ENCODE measurements at regions not wholly inside any gene's neighbourhood (a gene's known extent, or its start where the extent isn't known, plus 50 kb on each side); places are given as distances from the start of the nearest gene placed in this dataset.

- no peak for DNase-seq
Measured at GRCh38 chr15:87225436-87225835, 1031.1 kb downstream of the NTRK3 start.

- DNase-seq = peak; percentile 52
Measured at GRCh38 chr15:87224404-87224803, 1032.1 kb downstream of the NTRK3 start.

DNA sequence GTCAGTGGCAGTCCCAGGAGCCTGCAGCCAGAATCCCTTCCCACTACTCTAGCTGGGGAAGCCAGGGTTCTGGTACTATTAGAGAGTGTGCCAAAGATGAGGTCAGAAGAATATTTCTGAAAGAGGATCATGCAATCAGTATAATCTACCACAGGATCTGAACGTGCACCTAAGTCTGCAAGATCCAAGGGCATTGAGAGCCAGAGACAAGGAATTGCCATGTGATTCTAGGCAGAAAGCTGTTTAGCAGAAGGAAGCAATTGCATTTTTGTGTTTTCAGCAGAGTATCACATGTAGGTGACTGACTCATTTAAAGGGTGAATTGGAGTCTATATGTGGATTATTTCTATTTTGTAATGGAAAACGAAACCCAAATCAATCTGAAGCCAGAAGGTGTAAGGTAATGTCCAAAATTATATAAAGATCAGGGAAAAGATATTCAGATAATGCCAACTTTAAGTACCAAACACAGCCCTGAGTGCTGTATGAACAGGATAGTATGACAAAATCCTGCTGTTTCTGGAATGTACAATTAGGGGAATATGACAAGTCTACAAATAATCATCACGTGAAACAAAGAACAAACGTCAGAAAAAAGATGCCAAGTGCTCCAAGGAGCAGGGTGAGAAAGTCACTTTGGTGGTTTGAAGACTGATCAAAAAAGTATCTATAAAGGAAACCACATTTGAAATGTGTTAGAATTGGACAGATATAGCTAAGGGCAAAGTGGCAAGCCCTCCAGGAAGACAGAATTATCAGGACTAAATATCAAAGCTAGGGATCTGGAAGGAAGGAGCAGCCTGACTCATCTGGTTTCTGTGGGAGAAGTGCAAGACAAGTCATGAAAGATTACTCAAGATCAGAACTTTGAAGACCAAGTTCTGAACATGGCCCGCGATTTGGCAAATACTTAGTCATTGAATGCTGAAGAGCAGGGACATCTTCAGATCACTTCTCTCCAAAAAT is 1036.6 kb downstream of the NTRK3 start:
- peak; percentile 32 for DNase-seq

GRCh38 chr15:87215100-87215499 is 1041.4 kb downstream of the NTRK3 start:
- no peak for DNase-seq

DNA sequence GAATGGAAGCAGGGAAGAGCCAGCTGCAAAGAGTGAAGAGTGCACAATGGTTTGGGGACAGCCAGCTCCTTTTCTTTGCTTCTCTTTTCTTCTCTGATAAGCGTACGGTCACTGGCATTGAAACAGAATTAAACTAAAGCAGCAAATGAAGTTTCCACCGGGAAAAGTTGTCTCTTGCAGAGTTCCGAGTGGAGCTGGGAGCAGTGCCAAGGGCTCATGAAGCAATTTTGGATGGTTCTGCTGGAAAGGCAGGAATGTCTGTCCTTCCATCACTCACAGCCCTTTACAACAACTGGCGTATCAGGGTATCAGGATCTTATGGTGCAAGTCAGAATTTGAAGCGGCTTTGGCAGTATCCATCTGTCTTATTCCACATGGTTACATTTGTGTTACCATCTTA is 1042.9 kb downstream of the NTRK3 start:
- no peak for DNase-seq

GRCh38 chr15:87212041-87212440 is 1044.5 kb downstream of the NTRK3 start:
- DNase-seq = no peak

- DNase-seq = no peak
Measured at GRCh38 chr15:87211547-87211946, 1045.0 kb downstream of the NTRK3 start.

GRCh38 chr15:87209891-87210689 is 1046.4 kb downstream of the NTRK3 start:
- no peak for DNase-seq

DNA sequence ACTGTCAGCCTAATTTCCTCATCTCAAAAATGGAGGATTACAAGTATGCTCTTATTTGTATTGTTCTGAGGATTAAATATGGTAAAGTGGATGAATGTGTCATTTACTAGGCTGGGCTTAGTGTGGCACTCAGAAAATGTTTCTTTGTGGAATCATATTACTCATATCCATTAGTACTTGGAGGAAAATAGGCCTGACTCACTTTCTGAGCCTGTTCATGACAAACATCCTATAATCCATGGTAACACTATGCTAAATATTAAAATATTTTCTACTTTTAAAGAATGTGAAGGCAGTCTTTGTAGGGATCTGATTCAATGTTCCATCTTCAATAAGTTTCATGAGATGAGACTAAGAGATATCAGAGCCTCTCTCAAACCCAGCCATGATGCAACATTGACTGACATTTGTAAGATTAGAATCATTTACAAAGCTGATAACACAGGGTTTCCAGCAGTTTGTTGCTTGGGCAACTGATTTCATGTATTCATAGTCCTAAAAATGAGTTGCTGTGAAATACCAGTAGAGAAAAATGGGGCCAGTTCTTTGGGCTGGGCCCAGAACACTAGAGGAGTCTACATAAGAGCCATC is 1048.5 kb downstream of the NTRK3 start:
- DNase-seq = peak; percentile 85

DNA sequence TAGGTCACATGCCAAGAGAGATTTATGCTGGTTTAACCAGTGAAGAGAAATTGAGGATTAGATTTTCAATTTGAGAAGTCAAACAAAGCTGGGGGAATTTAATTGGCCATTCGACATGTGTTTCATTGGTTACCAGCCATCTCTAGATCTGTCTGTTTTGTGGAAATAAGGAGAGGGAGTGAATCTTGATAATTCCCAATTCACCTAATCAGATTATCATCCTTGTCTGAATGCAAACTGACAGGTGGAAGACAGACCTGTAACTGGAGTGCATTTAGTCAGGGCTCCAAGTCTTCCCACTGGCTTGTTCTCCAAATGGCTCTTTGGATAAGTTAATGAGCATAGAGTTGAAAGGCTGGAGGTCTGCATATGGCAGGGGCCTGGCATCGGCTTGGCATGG is 1049.3 kb downstream of the NTRK3 start:
- DNase-seq = no peak

DNA sequence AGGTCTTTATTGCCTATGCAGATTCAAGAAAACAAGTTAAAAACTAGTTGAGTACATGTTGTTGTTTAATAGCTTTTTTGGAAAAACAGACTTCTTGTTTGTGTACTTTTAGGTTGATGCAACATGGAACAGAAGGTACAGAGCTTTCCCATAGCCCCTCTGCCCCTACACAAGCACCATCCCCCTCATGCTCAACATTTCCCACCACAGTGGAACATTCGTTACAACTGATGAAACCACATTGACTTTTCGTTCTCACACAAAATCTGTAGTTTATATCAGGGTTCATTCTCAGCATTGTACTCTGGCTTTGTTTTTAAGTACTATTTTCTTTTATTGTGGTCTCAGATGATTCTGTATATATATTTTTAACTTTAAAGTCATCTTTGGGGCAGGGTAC is 1054.6 kb downstream of the NTRK3 start:
- no peak for DNase-seq

- DNase-seq = no peak
Measured at GRCh38 chr15:87200149-87200548, 1056.4 kb downstream of the NTRK3 start.

GRCh38 chr15:87197981-87198380 is 1058.6 kb downstream of the NTRK3 start:
- DNase-seq = no peak

- DNase-seq = no peak
Measured at GRCh38 chr15:87196498-87196897, 1060.0 kb downstream of the NTRK3 start.

DNA sequence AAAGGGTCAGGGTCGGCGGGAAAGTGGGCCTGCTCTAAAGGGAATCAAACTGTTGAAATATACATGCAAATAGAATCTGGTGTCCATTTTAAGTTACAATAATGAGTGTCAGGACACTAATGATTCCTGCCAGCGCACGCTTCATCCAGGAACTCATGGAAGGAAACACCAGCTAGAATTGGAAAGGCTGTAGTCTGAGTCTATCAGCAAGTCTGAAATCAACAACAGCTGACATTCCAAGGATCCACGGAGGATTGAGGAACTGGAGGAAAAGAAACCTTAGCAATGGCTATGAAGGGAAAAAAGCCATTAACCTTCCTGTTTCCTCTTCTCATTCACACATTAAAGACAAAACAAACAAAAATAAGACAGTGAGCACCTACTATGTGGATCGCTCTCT is 1063.1 kb downstream of the NTRK3 start:
- no peak for DNase-seq

DNA sequence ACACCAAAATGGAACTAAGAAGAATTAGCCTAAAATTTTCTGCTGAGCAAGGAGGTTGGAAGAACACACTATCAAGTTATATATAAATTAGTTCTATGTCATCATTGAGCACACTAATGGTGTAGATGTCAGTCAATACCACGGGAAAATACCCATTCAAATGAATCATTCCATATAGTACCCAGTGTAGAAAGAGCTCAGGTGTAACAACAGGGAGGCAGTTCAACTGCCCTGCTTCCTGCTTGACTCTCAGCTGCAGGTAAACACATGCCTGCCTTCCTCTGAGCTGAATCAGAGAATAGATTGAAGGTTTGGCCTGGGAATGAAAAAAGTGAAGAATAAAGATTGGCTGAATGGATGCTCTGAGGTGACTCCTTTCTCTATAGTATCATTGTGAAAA is 1088.0 kb downstream of the AGBL1 start:
- no peak for DNase-seq

- DNase-seq = peak; percentile 49
Measured at GRCh38 chr15:87167055-87167454, 1087.4 kb downstream of the AGBL1 start.

- peak; percentile 2 for DNase-seq
Measured at GRCh38 chr15:87155771-87156170, 1076.1 kb downstream of the AGBL1 start.

DNA sequence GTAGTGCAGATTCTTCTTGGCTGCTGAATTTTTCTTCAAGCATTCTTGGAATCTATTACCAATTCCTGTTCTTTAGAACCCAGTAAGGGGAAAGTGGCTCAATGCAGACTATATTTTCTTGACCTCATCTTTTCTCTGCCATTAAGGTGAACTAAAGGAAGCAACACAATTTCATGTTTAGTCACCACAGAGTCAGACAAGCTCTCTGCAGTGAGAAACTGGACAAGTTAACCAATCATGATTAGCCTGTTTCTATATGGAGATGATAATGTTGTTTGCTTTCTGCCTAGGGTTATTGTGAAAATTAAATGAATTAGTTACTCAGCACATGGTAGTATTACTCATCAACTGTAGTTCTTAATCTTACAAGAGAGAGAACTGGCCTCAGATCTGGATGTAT is 1075.1 kb downstream of the AGBL1 start:
- DNase-seq = peak; percentile 82

DNA sequence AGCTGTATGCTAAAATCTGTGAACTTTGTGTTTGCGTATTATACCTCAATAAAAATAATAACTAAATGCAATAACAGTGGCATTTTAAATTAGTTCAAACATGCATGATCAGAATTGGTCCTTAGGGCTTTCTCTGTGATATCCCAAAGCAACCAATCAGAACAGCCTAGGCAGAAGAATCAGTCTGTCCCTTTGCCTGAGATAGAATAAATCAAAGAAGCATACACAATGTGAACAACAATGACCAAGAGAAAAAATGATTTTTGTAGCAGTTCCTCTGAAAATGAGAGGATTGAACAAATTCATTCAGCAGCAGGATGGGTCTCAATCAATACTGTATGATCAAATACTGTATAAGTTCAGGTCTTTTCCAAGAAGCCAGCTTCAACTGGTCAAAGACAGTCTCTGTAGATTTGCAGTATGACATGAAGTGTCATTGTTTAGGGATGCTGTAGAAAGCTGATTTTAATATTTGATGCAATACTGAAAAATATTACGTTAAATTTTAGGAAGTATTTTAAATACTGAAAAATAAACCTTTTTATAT is 1071.6 kb downstream of the AGBL1 start:
- no peak for DNase-seq

GRCh38 chr15:87145696-87146095 is 1066.0 kb downstream of the AGBL1 start:
- peak; percentile 29 for DNase-seq

GRCh38 chr15:87144775-87145174 is 1065.1 kb downstream of the AGBL1 start:
- peak; percentile 55 for DNase-seq

- DNase-seq = no peak
Measured at GRCh38 chr15:87142096-87142495, 1062.4 kb downstream of the AGBL1 start.

All from fibroblast of skin of back (primary cell).